ENCODE measurements at regions not wholly inside any gene's neighbourhood (a gene's known extent, or its start where the extent isn't known, plus 50 kb on each side); places are given as distances from the start of the nearest gene placed in this dataset.
A peak's percentile ranks its signal among the peaks of the same experiment; 100 is the strongest.

- H3K27ac ChIP-seq, result no peak overlapping the region
- DNase-seq (ENCODE audit: low read depth in 1 of 2, low spot score in 1 of 2), result no peak
Observed at GRCh38 chr14:65257425-65257824, 155.1 kb upstream of the FUT8 start.

DNA sequence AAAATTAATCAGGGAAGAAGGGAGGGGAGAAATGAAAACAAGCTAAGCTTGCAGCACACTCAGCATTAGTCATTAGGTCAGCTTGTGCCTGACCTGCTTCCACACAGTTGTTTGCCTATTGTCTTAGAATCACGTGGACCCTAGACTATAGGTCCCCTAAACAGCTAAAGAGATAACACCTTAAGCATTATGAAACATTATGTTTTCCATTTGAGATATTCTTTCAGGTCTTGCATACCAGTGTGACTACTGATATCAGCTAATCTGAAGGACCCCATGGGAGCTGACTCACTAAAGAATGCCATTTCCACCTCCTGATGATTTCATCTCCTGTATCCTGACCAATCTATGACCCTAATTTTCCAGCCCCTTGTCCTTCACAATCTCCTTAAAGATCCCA is 154.1 kb upstream of the FUT8 start:
- Histone ChIP-seq H3K9me3 (ENCODE audit: low read depth) (no peaks in the 10 kb centered on the region), H3K27me3 (no peaks in the 10 kb centered on the region), H3K4me1 (ENCODE audit: low read depth) (peaks cover 10% of the 10 kb centered on the region), H3K4me3 (no peak overlapping the region), H3K27ac (no peak overlapping the region), H3K36me3 (no peaks in the 10 kb centered on the region)
- TF ChIP-seq, protein P1, sequence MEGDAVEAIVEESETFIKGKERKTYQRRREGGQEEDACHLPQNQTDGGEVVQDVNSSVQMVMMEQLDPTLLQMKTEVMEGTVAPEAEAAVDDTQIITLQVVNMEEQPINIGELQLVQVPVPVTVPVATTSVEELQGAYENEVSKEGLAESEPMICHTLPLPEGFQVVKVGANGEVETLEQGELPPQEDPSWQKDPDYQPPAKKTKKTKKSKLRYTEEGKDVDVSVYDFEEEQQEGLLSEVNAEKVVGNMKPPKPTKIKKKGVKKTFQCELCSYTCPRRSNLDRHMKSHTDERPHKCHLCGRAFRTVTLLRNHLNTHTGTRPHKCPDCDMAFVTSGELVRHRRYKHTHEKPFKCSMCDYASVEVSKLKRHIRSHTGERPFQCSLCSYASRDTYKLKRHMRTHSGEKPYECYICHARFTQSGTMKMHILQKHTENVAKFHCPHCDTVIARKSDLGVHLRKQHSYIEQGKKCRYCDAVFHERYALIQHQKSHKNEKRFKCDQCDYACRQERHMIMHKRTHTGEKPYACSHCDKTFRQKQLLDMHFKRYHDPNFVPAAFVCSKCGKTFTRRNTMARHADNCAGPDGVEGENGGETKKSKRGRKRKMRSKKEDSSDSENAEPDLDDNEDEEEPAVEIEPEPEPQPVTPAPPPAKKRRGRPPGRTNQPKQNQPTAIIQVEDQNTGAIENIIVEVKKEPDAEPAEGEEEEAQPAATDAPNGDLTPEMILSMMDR (IDR thresholded peaks at IDR 0.05; ENCODE audit: low read depth, low read length), result no peak
- peak in 1 of 2 donors; percentile 88 for DNase-seq (ENCODE audit: low read depth in 1 of 2, low spot score in 1 of 2)

More at GRCh38 chr14:65257425-65257824, 155.1 kb upstream of the FUT8 start:
- Histone ChIP-seq H3K9me3 (ENCODE audit: low read depth) (no peaks in the 10 kb centered on the region), H3K4me3 (no peak overlapping the region), H3K36me3 (no peaks in the 10 kb centered on the region), H3K4me1 (ENCODE audit: low read depth) (peaks cover 10% of the 10 kb centered on the region), H3K27me3 (no peaks in the 10 kb centered on the region)
- TF ChIP-seq, protein P1 (IDR thresholded peaks at IDR 0.05; ENCODE audit: low read depth, low read length), result no peak

DNA sequence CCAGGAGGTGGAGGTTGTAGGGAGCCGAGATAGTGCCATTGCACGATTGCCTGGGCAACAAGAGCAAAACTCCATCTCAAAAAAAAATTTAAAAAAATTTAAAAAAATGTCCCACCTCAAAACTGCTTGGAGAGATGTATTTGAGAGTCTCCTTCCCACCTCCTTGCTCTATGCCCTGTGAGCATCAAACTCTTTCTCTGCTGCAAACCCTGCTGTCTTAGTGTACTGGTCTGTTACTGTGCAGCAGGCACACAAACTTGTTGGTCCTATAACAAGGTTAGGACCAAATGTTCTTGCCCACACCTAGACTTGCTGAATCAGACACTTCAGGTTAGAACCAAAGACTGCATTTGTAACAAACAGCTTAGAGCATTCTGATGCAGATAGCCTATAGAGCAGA is 153.5 kb upstream of the FUT8 start:
- Histone ChIP-seq H3K4me3 (no peak overlapping the region), H3K36me3 (no peaks in the 10 kb centered on the region), H3K9me3 (ENCODE audit: low read depth) (no peaks in the 10 kb centered on the region), H3K27ac (no peak overlapping the region), H3K27me3 (no peaks in the 10 kb centered on the region), H3K4me1 (ENCODE audit: low read depth) (peaks cover 10% of the 10 kb centered on the region)
- TF ChIP-seq, protein P1 (IDR thresholded peaks at IDR 0.05; ENCODE audit: low read depth, low read length), result no peak
- DNase-seq (ENCODE audit: low read depth in 1 of 2, low spot score in 1 of 2), result no peak

DNA sequence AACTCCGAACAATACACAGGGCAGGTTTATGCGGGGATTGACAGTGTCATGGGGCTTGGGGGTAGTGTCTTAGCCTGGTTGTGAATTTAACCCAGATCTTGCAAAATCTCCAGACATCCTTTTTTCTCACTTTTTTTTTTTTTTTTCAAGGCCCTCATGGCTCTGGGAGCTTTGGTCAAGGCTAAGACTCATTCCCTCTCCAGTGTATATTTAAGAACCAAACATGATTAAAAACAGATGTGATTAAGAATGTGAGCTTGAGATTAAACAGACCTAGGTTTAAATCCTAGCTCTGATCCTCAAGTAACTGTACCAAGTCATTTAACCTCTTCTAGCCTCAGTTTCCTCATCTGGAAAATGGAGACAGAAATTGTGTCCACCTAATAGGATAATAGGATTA is 151.7 kb upstream of the FUT8 start:
- H3K36me3 ChIP-seq, result no peaks in the 10 kb centered on the region
- TF ChIP-seq, protein P1 (IDR thresholded peaks at IDR 0.05; ENCODE audit: low read depth, low read length), result no peak

DNA sequence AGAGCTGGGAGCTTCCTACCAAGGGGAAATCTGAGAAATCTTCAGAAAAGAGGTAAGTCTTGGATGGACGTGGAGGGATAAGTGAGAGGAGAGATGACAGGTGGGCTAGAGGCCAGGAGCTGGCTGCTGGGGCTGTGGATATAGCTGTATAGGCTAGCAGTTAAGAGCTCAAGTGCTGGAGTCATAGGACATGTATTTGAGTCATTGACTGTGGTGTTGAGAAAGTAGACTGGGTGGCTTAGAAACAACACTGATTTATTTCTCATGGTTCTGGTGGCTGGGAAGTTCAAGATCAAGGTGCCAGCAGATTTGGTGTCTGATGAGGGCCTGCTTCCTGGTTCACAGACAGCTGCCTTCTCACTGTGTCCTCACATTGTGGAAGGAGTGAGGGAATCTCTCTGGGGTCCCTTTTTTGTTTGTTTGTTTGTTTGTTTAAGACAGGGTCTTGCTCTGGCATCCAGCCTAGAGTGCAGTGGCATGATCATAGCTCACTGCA is 151.1 kb upstream of the FUT8 start:
- TF ChIP-seq, protein P1 (IDR thresholded peaks at IDR 0.05; ENCODE audit: low read depth, low read length), result no peak
- no peaks in the 10 kb centered on the region for H3K4me1 ChIP-seq (ENCODE audit: low read depth)
- H3K9me3 ChIP-seq (ENCODE audit: low read depth), result no peaks in the 10 kb centered on the region
- no peaks in the 10 kb centered on the region for H3K27me3 ChIP-seq
- H3K4me3 ChIP-seq, result no peak overlapping the region
- DNase-seq (ENCODE audit: low read depth in 1 of 2, low spot score in 1 of 2), result no peak
- no peak overlapping the region for H3K27ac ChIP-seq
- H3K36me3 ChIP-seq, result no peaks in the 10 kb centered on the region

More for the DNA sequence above, 151.7 kb upstream of the FUT8 start:
- H3K9me3 ChIP-seq (ENCODE audit: low read depth), result no peaks in the 10 kb centered on the region
- H3K4me3 ChIP-seq, result no peak overlapping the region
- peaks cover 2% of the 10 kb centered on the region for H3K4me1 ChIP-seq (ENCODE audit: low read depth)
- H3K27me3 ChIP-seq, result no peaks in the 10 kb centered on the region
- peak in 1 of 2 donors; percentile 60 for DNase-seq (ENCODE audit: low read depth in 1 of 2, low spot score in 1 of 2)
- no peak overlapping the region for H3K27ac ChIP-seq

DNA sequence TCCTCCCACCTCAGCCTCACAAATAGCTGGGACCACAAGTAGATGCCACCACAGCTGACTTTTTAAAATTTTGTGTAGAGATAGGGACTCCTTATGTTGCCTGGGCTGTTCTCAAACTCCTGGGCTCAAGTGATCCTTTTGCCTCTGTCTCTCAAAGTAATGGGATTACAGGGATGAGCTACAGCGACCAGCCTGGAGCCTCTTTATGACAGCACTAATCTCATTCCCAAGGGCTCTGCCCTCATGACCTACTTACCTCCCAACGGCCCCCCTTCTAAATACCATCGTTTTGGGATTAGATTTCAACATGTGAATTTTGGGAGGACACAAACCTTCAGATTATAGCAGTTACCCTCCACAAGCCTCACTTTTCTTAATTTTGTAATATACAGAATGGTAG is 150.6 kb upstream of the FUT8 start:
- Histone ChIP-seq H3K4me3 (no peak overlapping the region), H3K9me3 (ENCODE audit: low read depth) (no peaks in the 10 kb centered on the region), H3K4me1 (ENCODE audit: low read depth) (no peaks in the 10 kb centered on the region), H3K27ac (no peak overlapping the region), H3K36me3 (no peaks in the 10 kb centered on the region), H3K27me3 (no peaks in the 10 kb centered on the region)
- no peak for DNase-seq (ENCODE audit: low read depth in 1 of 2, low spot score in 1 of 2)
- TF ChIP-seq, protein P1 (IDR thresholded peaks at IDR 0.05; ENCODE audit: low read depth, low read length), result no peak

All from cardiac muscle cell (in vitro differentiated cells and primary cell).